GM12891 (cell line): ENCODE measurements at regions not wholly inside any gene's neighbourhood (a gene's known extent, or its start where the extent isn't known, plus 50 kb on each side); places are given as distances from the start of the nearest gene placed in this dataset.
A peak's percentile ranks its signal among the peaks of the same experiment; 100 is the strongest.

ENCODE experiments used
- DNase-seq: peaks from one replicate; pipeline ENCODE4 v3.0.0; 2011; ENCODE audit warnings: low spot score; ENCODE audit not compliant: insufficient read length
- FAIRE-seq: peaks from 2 replicates; lab custom pipeline; 2011; peaks lifted over from hg19 to GRCh38; lab: Jason Lieb, UNC
- PAX5 ChIP-seq: IDR thresholded peaks from 2 replicates; pipeline ENCODE4 v1.6.1; 2011; ENCODE audit warnings: low read length, moderate library complexity, mild to moderate bottlenecking; ENCODE audit not compliant: insufficient read depth, severe bottlenecking
- POLR2A ChIP-seq: IDR thresholded peaks from 2 replicates; pipeline ENCODE4 v1.6.1; 2011; ENCODE audit warnings: low read depth, low read length, control low read depth
- POLR2AphosphoS5 ChIP-seq: IDR thresholded peaks from 2 replicates; pipeline ENCODE4 v1.6.1; 2011; ENCODE audit warnings: low read depth, low read length, control low read depth
- POU2F2 ChIP-seq: IDR thresholded peaks from 2 replicates; pipeline ENCODE4 v1.6.1; 2011; ENCODE audit warnings: low read depth, mild to moderate bottlenecking, control low read depth, low read length, moderate library complexity
- SPI1 ChIP-seq: IDR thresholded peaks from 2 replicates; pipeline ENCODE4 v1.6.1; 2011; ENCODE audit warnings: low read depth, low read length, control low read depth
- TAF1 ChIP-seq: IDR thresholded peaks from 2 replicates; pipeline ENCODE4 v1.6.1; 2011; ENCODE audit warnings: low read depth, low read length, control low read depth

GRCh38 chrX:10021461-10022272 lies 54.5 kb downstream of the CLDN34 start:
- no peak for DNase-seq
- no peak for TF ChIP-seq POU2F2
- TF ChIP-seq SPI1: no peak
- TF ChIP-seq TAF1: no peak
- no peak for TF ChIP-seq POLR2A
- FAIRE-seq: no peak

- no peak for FAIRE-seq
These were observed 55.0 kb downstream of the CLDN34 start for GRCh38 chrX:10022273-10022541.

GRCh38 chrX:10022580-10023245 lies 55.6 kb downstream of the CLDN34 start:
- no peak for DNase-seq
- TF ChIP-seq TAF1 (no peak), SPI1 (no peak)
- FAIRE-seq: no peak

More at GRCh38 chrX:10022273-10022541, 55.0 kb downstream of the CLDN34 start:
- TF ChIP-seq POLR2AphosphoS5 (no peak), PAX5 (no peak), TAF1 (no peak), SPI1 (no peak), POU2F2 (no peak), POLR2A (no peak)
- DNase-seq: no peak

GRCh38 chrX:10023821-10024220 lies 56.7 kb downstream of the CLDN34 start:
- no peak for FAIRE-seq
- TF ChIP-seq SPI1 (no peak), POLR2A (no peak), TAF1 (no peak), PAX5 (no peak), POLR2AphosphoS5 (no peak), POU2F2 (no peak)
- no peak for DNase-seq

- no peak for DNase-seq
- TF ChIP-seq POU2F2 (no peak), SPI1 (no peak), POLR2A (no peak), TAF1 (no peak), PAX5 (no peak), POLR2AphosphoS5 (no peak)
- no peak for FAIRE-seq
These were observed 58.8 kb downstream of the CLDN34 start for GRCh38 chrX:10025742-10026493.

- no peak for TF ChIP-seq SPI1
- DNase-seq (no peak), FAIRE-seq (no peak)
These were observed 61.3 kb downstream of the CLDN34 start for GRCh38 chrX:10028283-10029104.

GRCh38 chrX:10030570-10030969 lies 63.4 kb downstream of the CLDN34 start:
- TF ChIP-seq PAX5: no peak
- TF ChIP-seq POLR2AphosphoS5: no peak
- no peak for TF ChIP-seq POU2F2
- no peak for TF ChIP-seq POLR2A
- no peak for TF ChIP-seq SPI1
- FAIRE-seq: no peak
- no peak for DNase-seq

GRCh38 chrX:10031746-10032145 lies 64.6 kb downstream of the CLDN34 start:
- FAIRE-seq (peak; percentile 59), DNase-seq (no peak)

GRCh38 chrX:10032147-10032546 lies 65.0 kb downstream of the CLDN34 start:
- TF ChIP-seq POLR2A (no peak), POLR2AphosphoS5 (no peak), PAX5 (no peak), TAF1 (no peak), SPI1 (no peak), POU2F2 (no peak)
- FAIRE-seq (no peak), DNase-seq (no peak)

More at GRCh38 chrX:10031746-10032145, 64.6 kb downstream of the CLDN34 start:
- TF ChIP-seq POLR2AphosphoS5 (no peak), SPI1 (no peak), POU2F2 (no peak)
